ENCODE measurements at regions not wholly inside any gene's neighbourhood (a gene's known extent, or its start where the extent isn't known, plus 50 kb on each side); places are given as distances from the start of the nearest gene placed in this dataset.

GRCh38 chr5:29672678-29673077 lies 1520.8 kb upstream of the CDH6 start:
- H3K27me3 ChIP-seq = no peaks in the 10 kb centered on the region
- intact Hi-C loops (cut with DNase I; ENCODE audit: low total_unique reads) = no loop called here
- no peaks in the 10 kb centered on the region for H3K4me1 ChIP-seq
- no peak for TF ChIP-seq EP300 (IDR thresholded peaks at IDR 0.05; ENCODE audit: low read depth)
- no peak for TF ChIP-seq CTCF (IDR thresholded peaks at IDR 0.05)
- DNase-seq = no peak
- no peak overlapping the region for H3K4me3 ChIP-seq
- no peaks in the 10 kb centered on the region for H3K36me3 ChIP-seq
- 18 to 33% methylated on average over 3 of the region's 3 CpGs for WGBS, 2 donors (ENCODE audit: low coverage in 1 of 2)
- no peak overlapping the region for H3K27ac ChIP-seq
- in situ Hi-C loops (cut with MboI; ENCODE audit: low pct_ligation_motif_present in 1 of 4, low pct_unique_long_range_greater_than_20kb in 1 of 4, low sequenced_read_pairs in 3 of 4) = no loop called here
- no peaks in the 10 kb centered on the region for H3K9me3 ChIP-seq

GRCh38 chr5:29662876-29663275 lies 1530.6 kb upstream of the CDH6 start:
- no peaks in the 10 kb centered on the region for H3K4me1 ChIP-seq
- 49 to 68% methylated on average over 2 of the region's 2 CpGs for WGBS, 2 donors (ENCODE audit: low coverage in 1 of 2)
- H3K36me3 ChIP-seq = no peaks in the 10 kb centered on the region
- H3K27ac ChIP-seq = no peak overlapping the region
- intact Hi-C loops (cut with DNase I; ENCODE audit: low total_unique reads) = no loop called here
- no peak overlapping the region for H3K4me3 ChIP-seq
- no peak for DNase-seq
- no peaks in the 10 kb centered on the region for H3K9me3 ChIP-seq
- in situ Hi-C loops (cut with MboI; ENCODE audit: low pct_ligation_motif_present in 1 of 4, low pct_unique_long_range_greater_than_20kb in 1 of 4, low sequenced_read_pairs in 3 of 4) = no loop called here
- TF ChIP-seq EP300 (IDR thresholded peaks at IDR 0.05; ENCODE audit: low read depth) = no peak
- no peaks in the 10 kb centered on the region for H3K27me3 ChIP-seq

- no peaks in the 10 kb centered on the region for H3K36me3 ChIP-seq
- H3K4me1 ChIP-seq = no peaks in the 10 kb centered on the region
- DNase-seq = no peak
- intact Hi-C loops (cut with DNase I; ENCODE audit: low total_unique reads) (no loop called here), in situ Hi-C loops (cut with MboI; ENCODE audit: low pct_ligation_motif_present in 1 of 4, low pct_unique_long_range_greater_than_20kb in 1 of 4, low sequenced_read_pairs in 3 of 4) (no loop called here)
- 31 to 48% methylated on average over 1 of the region's 1 CpG for WGBS, 2 donors (ENCODE audit: low coverage in 1 of 2)
- no peaks in the 10 kb centered on the region for H3K9me3 ChIP-seq
- no peaks in the 10 kb centered on the region for H3K27me3 ChIP-seq
- TF ChIP-seq POLR2AphosphoS5 (IDR thresholded peaks at IDR 0.05) = no peak
- TF ChIP-seq POLR2A (IDR thresholded peaks at IDR 0.05) = no peak
- no peak for TF ChIP-seq CTCF (IDR thresholded peaks at IDR 0.05)
- TF ChIP-seq EP300 (IDR thresholded peaks at IDR 0.05; ENCODE audit: low read depth) = no peak
- no peak overlapping the region for H3K4me3 ChIP-seq
- no peak overlapping the region for H3K27ac ChIP-seq
Measured at GRCh38 chr5:29654954-29655353, 1538.5 kb upstream of the CDH6 start.

GRCh38 chr5:29649321-29649720 lies 1544.2 kb upstream of the CDH6 start:
- Histone ChIP-seq H3K27me3 (no peaks in the 10 kb centered on the region), H3K9me3 (no peaks in the 10 kb centered on the region), H3K36me3 (no peaks in the 10 kb centered on the region), H3K4me3 (no peak overlapping the region), H3K27ac (no peak overlapping the region), H3K4me1 (no peaks in the 10 kb centered on the region)
- in situ Hi-C loops (cut with MboI; ENCODE audit: low pct_ligation_motif_present in 1 of 4, low pct_unique_long_range_greater_than_20kb in 1 of 4, low sequenced_read_pairs in 3 of 4) (no loop called here), intact Hi-C loops (cut with DNase I; ENCODE audit: low total_unique reads) (no loop called here)
- WGBS, 2 donors (ENCODE audit: low coverage in 1 of 2) = 79 to 83% methylated on average over 2 of the region's 2 CpGs
- DNase-seq = no peak
- TF ChIP-seq CTCF (IDR thresholded peaks at IDR 0.05) (no peak), POLR2AphosphoS5 (IDR thresholded peaks at IDR 0.05) (no peak), POLR2A (IDR thresholded peaks at IDR 0.05) (no peak)

- Histone ChIP-seq H3K27me3 (no peaks in the 10 kb centered on the region), H3K27ac (no peak overlapping the region), H3K36me3 (no peaks in the 10 kb centered on the region), H3K9me3 (peaks cover 0 to 9% of the 10 kb centered on the region in 2 donors), H3K4me3 (no peak overlapping the region), H3K4me1 (no peaks in the 10 kb centered on the region)
- no peak for TF ChIP-seq EP300 (IDR thresholded peaks at IDR 0.05; ENCODE audit: low read depth)
- TF ChIP-seq CTCF (IDR thresholded peaks at IDR 0.05) = no peak
- no peak for TF ChIP-seq POLR2AphosphoS5 (IDR thresholded peaks at IDR 0.05)
- no peak for TF ChIP-seq POLR2A (IDR thresholded peaks at IDR 0.05)
- in situ Hi-C loops (cut with MboI; ENCODE audit: low pct_ligation_motif_present in 1 of 4, low pct_unique_long_range_greater_than_20kb in 1 of 4, low sequenced_read_pairs in 3 of 4) (no loop called here), intact Hi-C loops (cut with DNase I; ENCODE audit: low total_unique reads) (no loop called here)
- no peak for DNase-seq
Measured at GRCh38 chr5:29642601-29643000, 1550.9 kb upstream of the CDH6 start.
